ENCODE measurements at regions not wholly inside any gene's neighbourhood (a gene's known extent, or its start where the extent isn't known, plus 50 kb on each side); places are given as distances from the start of the nearest gene placed in this dataset.

- Mint-ChIP-seq H3K4me1 (peaks cover 24 to 35% of the 10 kb centered on the region in 2 experiments), H3K9me3 (peaks cover 0 to 3% of the 10 kb centered on the region in 2 experiments; a peak in 1 of 5 replicates), H3K27ac (peak overlapping the region in 1 of 3 experiments; percentile 2; a peak in 2 of 7 replicates), H3K36me3 (ENCODE audit: insufficient read depth in 1 of 3, low read depth in 3 of 3) (peaks cover 0 to 2% (median 1%) of the 10 kb centered on the region in 3 experiments; a peak in 1 of 7 replicates), H3K4me3 (no peak overlapping the region), H3K27me3 (ENCODE audit: low read depth) (no peaks in the 10 kb centered on the region)
- Histone ChIP-seq H3K79me1 (ENCODE audit: insufficient read depth, low read depth, low read length, poor library complexity, severe bottlenecking) (no peaks in the 10 kb centered on the region), H3K23ac (ENCODE audit: insufficient read length, low read depth, low read length) (no peak overlapping the region), H3K14ac (ENCODE audit: insufficient read depth, low read length) (no peak overlapping the region), H3K27ac (ENCODE audit: insufficient read length, low read depth, low read length) (no peak overlapping the region), H2BK120ac (ENCODE audit: low read depth, low read length, poor library complexity, severe bottlenecking) (no peak overlapping the region), H4K8ac (replicated peaks; ENCODE audit: insufficient read length, low read depth, low read length) (no peak overlapping the region), H3K18ac (ENCODE audit: insufficient read length, low read depth, low read length) (no peak overlapping the region), H2BK20ac (ENCODE audit: low read depth, low read length, poor library complexity, severe bottlenecking) (no peak overlapping the region), H3K4ac (ENCODE audit: low read depth, low read length) (no peak overlapping the region), H3K79me2 (ENCODE audit: insufficient read depth, low read length) (no peaks in the 10 kb centered on the region), H3K4me1 (ENCODE audit: insufficient read depth, low read length) (peaks cover 3% of the 10 kb centered on the region; the same call in 1 of the 2 replicates), H2AFZ (ENCODE audit: low read length) (peak overlapping the region; percentile 36), H2AK5ac (ENCODE audit: insufficient read length, low read length) (no peak overlapping the region), H3T11ph (ENCODE audit: low read length) (no peak overlapping the region), H4K91ac (ENCODE audit: insufficient read length, low read depth, low read length) (no peak overlapping the region), H3K23me2 (ENCODE audit: insufficient read length, low read depth, low read length, poor library complexity, severe bottlenecking) (no peaks in the 10 kb centered on the region), H2BK12ac (ENCODE audit: insufficient read length, low read depth, low read length) (no peak overlapping the region), H3K9me3 (ENCODE audit: control insufficient read depth, low read depth, low read length) (no peaks in the 10 kb centered on the region), H3K27me3 (ENCODE audit: insufficient read depth, low read length) (no peaks in the 10 kb centered on the region), H4K20me1 (ENCODE audit: control insufficient read depth, insufficient read depth, insufficient read length) (no peaks in the 10 kb centered on the region), H4K5ac (ENCODE audit: insufficient read length, low read depth, low read length) (no peak overlapping the region), H2BK5ac (ENCODE audit: insufficient read length, low read length) (no peak overlapping the region), H3K56ac (ENCODE audit: insufficient read length, low read depth, low read length) (peak overlapping the region; percentile 76), H3K4me2 (ENCODE audit: insufficient read depth, insufficient read length, low read length) (no peak overlapping the region), H2BK15ac (ENCODE audit: low read depth, low read length) (no peak overlapping the region), H3K9ac (ENCODE audit: extremely low read depth, insufficient read length, low read length) (no peak overlapping the region)
- DNase-seq: no peak
- WGBS (ENCODE audit: extremely low coverage, insufficient read length, low lambda C conversion rate): no CpG with 5 or more reads among the region's 6 CpGs
- no peak for TF ChIP-seq CTCF (conservative IDR thresholded peaks at IDR 0.05)
These were observed 251.7 kb upstream of the ARGLU1 start for GRCh38 chr13:106819413-106820180.

Measured in H9 (cell line).